Endometrium (tissue), 2 donors: ENCODE measurements at regions not wholly inside any gene's neighbourhood (a gene's known extent, or its start where the extent isn't known, plus 50 kb on each side); places are given as distances from the start of the nearest gene placed in this dataset.

Experiments used
- FAIRE-seq: peaks from 2 replicates; lab custom pipeline; 2012; peaks lifted over from hg19 to GRCh38; lab: Jason Lieb, UNC
- donor health status: control.
- donor health status: control.

- FAIRE-seq: no peak
Measured at GRCh38 chr16:80176114-80176513, 364.7 kb upstream of the DYNLRB2 start.

DNA sequence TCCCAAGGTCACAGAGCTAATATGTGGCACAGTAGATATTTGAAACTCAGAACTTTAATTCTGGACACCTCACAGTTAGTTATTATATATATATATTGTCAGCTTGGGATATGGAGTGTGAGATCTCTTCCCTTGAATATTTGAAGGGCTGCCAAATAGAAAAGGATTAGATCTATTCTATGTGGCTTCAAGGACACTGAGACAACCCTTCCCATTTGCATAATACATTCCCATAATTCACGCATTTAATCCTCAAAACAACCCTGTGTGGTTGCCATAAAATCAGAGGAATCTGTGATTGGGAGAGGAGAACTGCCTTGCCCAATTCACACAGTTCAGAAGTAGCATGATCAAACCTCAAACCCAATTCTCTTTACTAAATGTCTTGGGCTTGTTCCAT lies 365.8 kb upstream of the DYNLRB2 start:
- FAIRE-seq: no peak

DNA sequence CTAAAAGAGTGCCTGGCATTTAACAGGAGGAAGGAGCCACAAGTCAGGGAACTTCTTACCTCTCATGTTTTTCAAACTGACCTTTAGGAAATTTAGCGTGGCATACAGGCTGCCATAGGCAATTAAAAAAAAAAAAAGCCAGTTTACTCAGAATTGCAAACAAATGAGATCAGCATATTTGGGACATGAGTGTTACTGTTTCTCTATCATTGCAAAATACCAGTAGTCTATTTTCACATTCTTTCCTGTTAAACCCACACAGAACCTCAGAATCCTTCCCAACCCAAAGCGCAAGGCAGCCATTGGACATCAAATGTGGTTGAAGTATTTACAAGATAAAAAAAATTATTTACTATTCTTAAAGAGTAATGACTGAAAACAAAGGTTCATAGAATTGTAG lies 366.4 kb upstream of the DYNLRB2 start:
- no peak for FAIRE-seq

- no peak for FAIRE-seq
Measured at GRCh38 chr16:80171746-80172145, 369.0 kb upstream of the DYNLRB2 start.

GRCh38 chr16:80171199-80171598 lies 369.6 kb upstream of the DYNLRB2 start:
- FAIRE-seq: no peak

- FAIRE-seq: no peak
Measured at GRCh38 chr16:80167657-80168390, 373.0 kb upstream of the DYNLRB2 start.

DNA sequence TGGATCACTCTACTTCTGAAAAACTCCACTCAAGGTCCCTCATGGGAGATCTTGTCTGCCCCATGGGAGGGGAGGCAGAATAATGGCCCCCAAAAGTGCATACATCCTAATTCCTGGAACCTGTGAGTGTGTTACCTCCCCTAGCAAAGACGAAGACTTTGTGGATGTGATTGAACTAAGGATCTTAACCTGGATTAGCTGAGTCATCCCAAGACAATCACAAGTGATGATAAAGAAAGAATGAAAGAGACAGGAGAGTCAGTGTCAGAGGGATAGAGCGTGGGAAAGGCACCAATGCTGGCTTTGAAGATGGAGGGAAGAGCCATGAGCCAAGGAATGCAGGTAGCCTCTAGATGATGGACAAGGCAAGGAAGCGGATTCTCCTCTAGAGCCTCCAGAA lies 374.7 kb upstream of the DYNLRB2 start:
- no peak for FAIRE-seq

DNA sequence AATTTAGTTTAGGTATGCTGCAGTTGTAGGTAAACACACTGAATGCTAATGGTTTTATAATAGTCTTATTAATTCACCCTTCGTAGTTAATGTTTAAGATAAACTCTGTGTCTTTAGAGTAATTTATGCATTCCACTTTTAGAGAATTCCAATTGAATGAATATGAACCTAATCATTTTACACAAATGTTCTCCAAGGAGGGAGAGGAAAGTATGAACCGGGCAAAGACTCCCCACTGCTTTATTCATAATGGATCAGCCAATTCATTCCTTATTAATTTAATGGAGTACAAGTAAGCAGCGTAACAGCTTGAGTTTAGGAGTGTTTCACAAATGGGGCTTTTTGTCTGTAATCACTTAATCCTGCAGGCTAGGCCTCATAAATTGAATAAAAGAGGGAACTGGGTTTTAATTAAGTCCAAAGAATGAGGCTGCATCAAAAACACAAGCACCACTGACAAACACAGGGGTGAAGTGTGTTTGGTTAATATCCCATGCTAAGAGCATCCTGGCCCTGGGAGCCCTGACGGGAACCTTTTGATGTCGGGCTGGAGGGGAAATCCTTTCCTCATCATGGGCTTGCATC lies 375.7 kb upstream of the DYNLRB2 start:
- no peak for FAIRE-seq

GRCh38 chr16:80163339-80163738 lies 377.5 kb upstream of the DYNLRB2 start:
- no peak for FAIRE-seq

DNA sequence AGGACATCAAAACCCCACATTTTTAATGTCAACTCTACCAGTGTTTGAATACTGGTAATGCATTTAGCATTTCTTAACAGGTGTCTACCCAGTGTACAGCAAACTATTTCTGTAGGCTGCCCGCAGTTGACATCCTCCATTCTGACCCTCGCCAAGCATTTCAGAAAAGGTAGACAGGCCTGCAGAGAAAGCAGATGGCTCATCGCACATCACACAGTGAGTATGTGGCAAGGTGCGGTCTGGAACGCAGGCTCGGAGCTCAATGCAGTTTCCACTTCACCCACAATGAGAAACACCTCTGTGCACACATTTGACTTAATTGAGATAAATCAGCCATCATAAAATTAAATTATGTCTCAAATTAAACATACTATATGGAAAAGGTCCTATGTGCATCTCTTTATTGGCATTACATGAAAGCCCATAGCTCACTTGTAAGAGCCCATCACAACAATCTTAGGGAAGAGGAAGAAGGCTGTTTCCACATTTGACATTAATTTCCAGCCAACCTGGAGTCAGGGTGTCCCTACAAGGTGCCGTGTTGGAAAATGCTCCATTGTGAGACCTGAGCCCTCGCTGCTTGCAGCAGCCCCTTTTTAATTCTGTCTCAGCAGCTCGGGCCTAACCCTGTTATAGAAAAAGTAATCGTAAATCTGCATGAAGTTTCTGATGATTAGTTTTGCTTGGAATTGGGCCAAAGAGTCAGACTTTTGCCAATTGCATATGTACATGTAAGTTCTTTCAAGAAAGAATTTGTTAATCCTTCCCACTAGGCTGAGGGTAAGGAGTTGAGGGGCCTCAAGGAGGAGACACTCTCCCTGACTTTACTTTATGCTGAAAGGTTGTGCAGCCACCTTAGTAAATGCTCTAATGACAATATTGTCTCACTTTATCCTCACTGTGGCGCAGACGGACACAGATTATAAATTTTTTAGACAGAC lies 378.7 kb upstream of the DYNLRB2 start:
- FAIRE-seq: no peak

DNA sequence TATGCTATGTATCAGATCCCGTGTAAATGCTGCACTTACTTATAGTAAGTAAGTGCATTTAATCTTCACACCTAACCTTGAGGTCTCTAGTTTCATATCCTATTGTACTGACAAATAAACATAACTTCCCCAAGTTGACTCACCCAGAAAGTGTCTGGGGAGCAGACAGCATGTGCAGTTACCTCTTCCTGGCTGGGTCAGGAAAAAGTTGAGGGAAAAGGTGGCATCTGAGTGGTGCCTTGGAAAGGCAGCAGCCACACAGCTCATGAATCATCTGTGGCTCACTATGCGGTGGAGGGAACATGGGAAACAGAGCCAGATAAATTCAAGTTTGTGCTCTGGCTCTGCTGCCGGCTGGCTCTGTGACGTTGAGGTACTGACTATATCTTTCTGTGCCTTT lies 382.0 kb upstream of the DYNLRB2 start:
- FAIRE-seq: no peak

DNA sequence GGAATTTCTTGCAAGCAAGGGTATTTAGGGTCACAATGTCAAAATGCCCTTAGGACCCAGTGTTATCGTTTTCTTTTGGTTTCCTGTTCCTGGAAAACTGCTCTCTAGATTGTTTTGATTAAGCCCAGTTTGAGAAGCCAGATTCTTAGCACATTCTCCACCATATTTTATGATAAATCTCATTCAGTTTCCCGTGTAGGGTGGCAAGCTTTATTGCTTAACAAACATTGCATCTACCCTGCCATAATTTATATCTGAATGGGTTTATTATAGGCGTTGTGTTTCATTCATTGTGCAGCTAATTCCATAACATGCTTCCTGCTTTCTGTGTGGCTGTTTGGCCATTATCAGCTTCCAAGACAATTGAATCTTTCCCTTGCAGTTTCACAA lies 389.1 kb upstream of the DYNLRB2 start:
- no peak for FAIRE-seq

GRCh38 chr16:80150978-80151721 lies 389.6 kb upstream of the DYNLRB2 start:
- no peak for FAIRE-seq

- FAIRE-seq: no peak
Measured at GRCh38 chr16:80148826-80149225, 392.0 kb upstream of the DYNLRB2 start.

GRCh38 chr16:80147026-80147655 lies 393.7 kb upstream of the DYNLRB2 start:
- no peak for FAIRE-seq

- no peak for FAIRE-seq
Measured at GRCh38 chr16:80144191-80144590, 396.6 kb upstream of the DYNLRB2 start.

GRCh38 chr16:80142940-80143339 lies 397.9 kb upstream of the DYNLRB2 start:
- FAIRE-seq: no peak

- no peak for FAIRE-seq
Measured at GRCh38 chr16:80142281-80142680, 398.5 kb upstream of the DYNLRB2 start.

- no peak for FAIRE-seq
Measured at GRCh38 chr16:80129791-80130190, 411.0 kb upstream of the DYNLRB2 start.

DNA sequence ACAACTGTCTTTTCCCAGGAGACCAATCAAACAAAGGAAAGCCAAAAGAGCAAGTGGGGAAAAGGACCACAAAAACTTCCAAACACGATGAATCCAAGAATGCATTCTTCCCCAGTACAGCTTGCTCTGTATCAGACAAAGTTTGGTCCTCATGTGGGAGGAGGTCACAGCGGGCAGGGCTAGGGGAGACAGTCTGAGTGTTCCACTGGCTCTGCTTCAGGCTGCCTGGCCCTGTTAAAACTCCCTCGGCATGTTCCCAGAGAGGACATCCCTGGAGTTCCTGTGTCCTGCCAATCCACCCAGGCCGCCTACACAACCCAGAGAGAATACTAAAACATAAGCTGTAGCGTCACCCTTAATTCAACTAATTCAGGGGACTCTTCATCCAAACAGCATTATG lies 415.1 kb upstream of the DYNLRB2 start:
- no peak for FAIRE-seq

DNA sequence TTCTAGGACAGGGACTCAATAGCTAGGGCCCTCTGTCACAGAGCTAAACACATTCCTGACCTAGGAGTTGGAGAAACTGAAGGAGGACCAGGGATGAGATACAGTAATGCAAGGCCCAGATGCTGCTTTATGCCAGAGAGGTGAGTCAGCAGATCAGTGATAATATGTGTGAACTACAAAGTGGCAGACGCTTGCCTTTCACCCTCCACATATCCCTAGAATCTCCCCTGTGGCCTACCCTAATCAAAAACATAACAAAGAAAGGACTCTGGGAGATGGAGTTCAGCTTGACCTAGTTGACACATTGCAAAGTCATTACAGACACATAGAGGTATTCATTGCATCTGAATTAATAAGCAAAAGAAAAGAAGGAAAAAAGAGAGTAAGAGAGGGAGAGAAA lies 417.6 kb upstream of the DYNLRB2 start:
- FAIRE-seq: no peak

GRCh38 chr16:80122115-80122514 lies 418.7 kb upstream of the DYNLRB2 start:
- peak; percentile 82 for FAIRE-seq
